Ovary (tissue), 3 donors: ENCODE measurements at regions not wholly inside any gene's neighbourhood (a gene's known extent, or its start where the extent isn't known, plus 50 kb on each side); places are given as distances from the start of the nearest gene placed in this dataset.

Experiments
- CTCF ChIP-seq, 3 donors: fragments of 450-650 bp in 2 of 3; fragments of 200-600 bp in 1 of 3; IDR thresholded peaks; one replicate each; pipeline versions ENCODE4 v1.5.1 to v1.8.0; 2016 to 2022; ENCODE audit warnings: antibody characterized with exemption in 3 of 3, mild to moderate bottlenecking in 1 of 3
- POLR2A ChIP-seq: fragments of 450-650 bp; IDR thresholded peaks from one replicate; pipeline ENCODE4 v1.6.1; 2017; ENCODE audit warnings: antibody characterized with exemption, mild to moderate bottlenecking, moderate library complexity
- donor health status: DM: no; HTN: no; CAD: no.

- TF ChIP-seq CTCF (IDR thresholded peaks at IDR 0.05) (no peak), POLR2A (no peak)
Observed at GRCh38 chr15:95836536-95836935, 494.0 kb upstream of the NR2F2 start.
